Erythroblast (primary cell): ENCODE measurements at regions not wholly inside any gene's neighbourhood (a gene's known extent, or its start where the extent isn't known, plus 50 kb on each side); places are given as distances from the start of the nearest gene placed in this dataset.

Experiments used
- GATA1 ChIP-seq: IDR thresholded peaks from 2 replicates; pipeline ENCODE4 v1.6.1; 2011; ENCODE audit warnings: low read depth, mild to moderate bottlenecking, control low read depth, low read length, moderate library complexity
- POLR2A ChIP-seq: IDR thresholded peaks from 2 replicates; pipeline ENCODE4 v1.6.1; 2011; ENCODE audit warnings: mild to moderate bottlenecking, low read length

DNA sequence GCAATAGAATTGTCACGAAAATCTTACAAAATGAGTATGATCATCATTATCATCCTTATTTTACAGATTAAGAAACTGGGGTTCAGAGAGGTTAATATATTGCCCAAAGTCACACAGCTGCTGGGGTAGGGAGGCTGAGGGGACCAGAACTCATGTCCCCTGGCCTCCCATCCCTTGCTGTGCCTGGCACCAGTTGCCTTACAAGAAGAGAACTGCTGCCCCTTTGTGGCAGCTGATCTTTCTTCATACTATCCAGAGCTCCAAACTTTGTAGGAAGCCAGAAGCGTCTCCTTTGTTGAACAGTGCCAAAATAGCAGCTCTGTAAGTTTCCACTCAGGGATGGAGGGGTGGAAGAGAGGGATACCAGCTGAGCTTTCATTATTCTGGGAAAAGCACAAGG, 236.8 kb upstream of the TBC1D5 start:
- no peak for TF ChIP-seq POLR2A
- no peak for TF ChIP-seq GATA1
